Astrocyte of the cerebellum (primary cell): ENCODE measurements at regions not wholly inside any gene's neighbourhood (a gene's known extent, or its start where the extent isn't known, plus 50 kb on each side); places are given as distances from the start of the nearest gene placed in this dataset.

Experiments used
- DNase-seq: peaks from one replicate; pipeline ENCODE4 v3.0.0-alpha.2; 2011; ENCODE audit warnings: low read depth
- H3K4me3 ChIP-seq: 2 replicates; pipeline ENCODE4 v1.5.1; 2011; ENCODE audit warnings: mild to moderate bottlenecking, low read depth, low read length, moderate library complexity
- CTCF ChIP-seq: IDR thresholded peaks from 2 replicates; pipeline ENCODE4 v1.5.1; 2012; ENCODE audit warnings: low read length, low read depth, moderate library complexity, mild to moderate bottlenecking; ENCODE audit errors: missing control alignments
- in situ Hi-C: cut with HindIII; loops from 2 replicates; pipeline ENCODE4 v1.10.0; 2017; ENCODE audit warnings: low sequenced_read_pairs

- TF ChIP-seq CTCF: no peak
- in situ Hi-C loops: no loop called here
- no peak overlapping the region for H3K4me3 ChIP-seq
- no peak for DNase-seq
Measured at GRCh38 chr2:65788556-65788955, 356.2 kb upstream of the SPRED2 start.

- in situ Hi-C loops: no loop called here
- no peak for TF ChIP-seq CTCF
- no peak for DNase-seq
- no peak overlapping the region for H3K4me3 ChIP-seq
Measured at GRCh38 chr2:65786765-65787164, 354.4 kb upstream of the SPRED2 start.

GRCh38 chr2:65786007-65786717 lies 353.8 kb upstream of the SPRED2 start:
- H3K4me3 ChIP-seq: no peak overlapping the region
- in situ Hi-C loops: no loop called here
- no peak for TF ChIP-seq CTCF
- DNase-seq: no peak

- in situ Hi-C loops: no loop called here
- TF ChIP-seq CTCF: no peak
- H3K4me3 ChIP-seq: no peak overlapping the region
- DNase-seq: no peak
Measured at GRCh38 chr2:65782996-65783650, 350.7 kb upstream of the SPRED2 start.

GRCh38 chr2:65782186-65782585 lies 349.8 kb upstream of the SPRED2 start:
- in situ Hi-C loops: no loop called here
- no peak for DNase-seq
- TF ChIP-seq CTCF: no peak
- H3K4me3 ChIP-seq: no peak overlapping the region

- DNase-seq: no peak
- in situ Hi-C loops: no loop called here
- TF ChIP-seq CTCF: no peak
- no peak overlapping the region for H3K4me3 ChIP-seq
Measured at GRCh38 chr2:65781756-65782155, 349.4 kb upstream of the SPRED2 start.
